ENCODE measurements at regions not wholly inside any gene's neighbourhood (a gene's known extent, or its start where the extent isn't known, plus 50 kb on each side); places are given as distances from the start of the nearest gene placed in this dataset.

DNA sequence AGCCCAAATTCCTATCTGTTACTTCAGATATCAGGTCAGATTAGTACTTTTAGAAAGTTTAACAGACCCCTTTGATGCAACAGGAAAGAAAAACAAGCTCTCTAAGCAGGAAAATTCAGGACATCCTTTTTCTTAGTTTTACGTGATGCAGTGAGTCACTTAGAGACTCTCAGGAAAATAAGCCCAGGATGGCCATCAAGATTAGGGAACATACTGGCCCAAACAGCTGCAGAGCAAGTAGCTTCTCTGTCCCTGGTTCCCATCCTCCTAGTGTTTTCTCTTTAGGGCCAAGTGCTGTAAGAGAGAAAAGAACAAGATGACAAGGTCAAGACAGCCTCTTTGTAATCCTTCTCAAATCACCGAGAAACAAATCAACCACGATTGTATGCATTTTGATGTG is 219.1 kb downstream of the ZNF674 start:
- Histone ChIP-seq H3K4me2 (ENCODE audit: low read depth, low read length) (no peak overlapping the region), H2AFZ (replicated peaks; ENCODE audit: low read length, poor library complexity) (no peak overlapping the region), H3K36me3 (ENCODE audit: control insufficient read depth, insufficient read depth, low read length) (no peaks in the 10 kb centered on the region), H3K27ac (ENCODE audit: insufficient read depth, low read length) (no peak overlapping the region), H4K5ac (ENCODE audit: low read depth, low read length) (no peak overlapping the region), H2BK15ac (ENCODE audit: low read depth, low read length) (no peak overlapping the region), H3K4ac (ENCODE audit: low read depth, low read length) (no peak overlapping the region), H3K79me1 (ENCODE audit: low read depth in 1 of 2, low read length in 2 of 2) (no peaks in the 10 kb centered on the region), H3K9me1 (ENCODE audit: insufficient read depth, low read length) (no peaks in the 10 kb centered on the region), H3K4me3 (ENCODE audit: insufficient read depth, low read depth, low read length) (no peak overlapping the region), H4K8ac (ENCODE audit: low read depth in 2 of 2, low read length in 2 of 2) (no peak overlapping the region), H3K27me3 (ENCODE audit: control insufficient read depth, insufficient read depth, low read length) (peaks cover 7% of the 10 kb centered on the region), H3K18ac (ENCODE audit: low read depth, low read length) (no peak overlapping the region), H2BK20ac (ENCODE audit: low read depth, low read length) (no peak overlapping the region), H3K4me1 (ENCODE audit: control insufficient read depth, insufficient read depth, low read length) (0 out of 2 replicates have a peak, but pooled peaks cover 2% of the 10 kb centered on the region), H2AK9ac (replicated peaks; ENCODE audit: low read depth, low read length, poor library complexity) (no peak overlapping the region), H2BK5ac (ENCODE audit: low read depth, low read length, poor library complexity, severe bottlenecking) (no peak overlapping the region), H3K23ac (ENCODE audit: low read depth, low read length) (no peak overlapping the region), H3K9me3 (ENCODE audit: control insufficient read depth, insufficient read depth, low read length) (0 out of 2 replicates have a peak, but pooled peaks cover 2% of the 10 kb centered on the region), H4K20me1 (ENCODE audit: insufficient read depth, low read length) (no peaks in the 10 kb centered on the region), H3K56ac (ENCODE audit: extremely low read depth, insufficient read depth, low read length) (no peak overlapping the region), H2BK120ac (ENCODE audit: low read depth, low read length) (no peak overlapping the region), H3K14ac (replicated peaks; ENCODE audit: low read depth, low read length) (no peak overlapping the region), H3K9ac (ENCODE audit: low read depth, low read length) (no peak overlapping the region), H4K91ac (ENCODE audit: insufficient read depth, low read depth, low read length) (no peak overlapping the region), H2AK5ac (ENCODE audit: low read depth, low read length) (no peak overlapping the region)
- ChIA-PET CTCF (no interaction called here), POLR2A (ENCODE audit: unreplicated experiment) (interaction anchor here (0.7 kb wide), 1 partner anchor 556 kb away, joined by 3 read pairs; no protein-coding TSS in a partner anchor)
- ATAC-seq (ENCODE audit: low read depth), result no peak
- dilution Hi-C loops (cut with HindIII; ENCODE audit: low sequenced_read_pairs, unreplicated experiment), result no loop called here
- intact Hi-C loops (cut with micrococcal nuclease), result no loop called here
- in situ Hi-C loops (cut with MboI; ENCODE audit: low sequenced_read_pairs), result no loop called here
- DNase-seq, result peak; percentile 15
- no TSS peak for BruUV-seq (replicated peaks)
- WGBS, 2 experiments (ENCODE audit: extremely low coverage in 2 of 2, insufficient read length in 1 of 2), result 40% methylated on average over 1 of the region's 3 CpGs; no CpG with 5 or more reads in 1 of the 2 experiments
- TF ChIP-seq MAZ (IDR thresholded peaks at IDR 0.05; ENCODE audit: borderline replicate concordance, low read depth, low read length), result no peak
- TF ChIP-seq MXI1 (IDR thresholded peaks at IDR 0.05; ENCODE audit: borderline replicate concordance, low read depth, low read length), result no peak
- TF ChIP-seq MAFK (IDR thresholded peaks at IDR 0.05; ENCODE audit: low read depth, low read length), result no peak
- TF ChIP-seq SMC3 (IDR thresholded peaks at IDR 0.05; ENCODE audit: low read depth, low read length), result no peak
- TF ChIP-seq RAD21 (IDR thresholded peaks at IDR 0.05; ENCODE audit: low read length), result no peak
- TF ChIP-seq FOS (IDR thresholded peaks at IDR 0.05; ENCODE audit: low read depth, low read length), result no peak
- no peak for TF ChIP-seq BHLHE40 (IDR thresholded peaks at IDR 0.05; ENCODE audit: low read depth, low read length)

Measured in IMR-90 (cell line).